H9 (cell line): ENCODE measurements at regions not wholly inside any gene's neighbourhood (a gene's known extent, or its start where the extent isn't known, plus 50 kb on each side); places are given as distances from the start of the nearest gene placed in this dataset.
"Not testable (repeated sequence)": the region's sequence is repeated elsewhere in the genome, so short reads cannot be mapped to it uniquely, and the experiment has no call there.

Source experiments
- DNase-seq: peaks from one replicate; pipeline ENCODE4 v3.0.0-alpha.2; 2017
- H2AFZ ChIP-seq: one replicate; pipeline ENCODE4 v1.6.1; 2013; ENCODE audit warnings: mild to moderate bottlenecking, low read length, control low read depth, moderate library complexity
- H2AK5ac ChIP-seq: 2 replicates; pipeline ENCODE4 v1.6.1; 2013; ENCODE audit warnings: low read length, control low read depth, mixed read lengths; ENCODE audit not compliant: insufficient read length
- H2BK120ac ChIP-seq: one replicate; pipeline ENCODE4 v1.6.1; 2013; ENCODE audit warnings: low read depth, mild to moderate bottlenecking, low read length, control low read depth, inconsistent platforms; ENCODE audit not compliant: poor library complexity, severe bottlenecking
- H2BK12ac ChIP-seq: 2 replicates; pipeline ENCODE4 v1.6.1; 2013; ENCODE audit warnings: low read length, control low read depth, mixed read lengths, low read depth; ENCODE audit not compliant: insufficient read length
- H2BK15ac ChIP-seq: 2 replicates; pipeline ENCODE4 v1.6.1; 2013; ENCODE audit warnings: low read depth, low read length, control low read depth
- H2BK20ac ChIP-seq: one replicate; pipeline ENCODE4 v1.6.1; 2013; ENCODE audit warnings: low read depth, mild to moderate bottlenecking, low read length, control low read depth, inconsistent platforms; ENCODE audit not compliant: poor library complexity, severe bottlenecking
- H2BK5ac ChIP-seq: 2 replicates; pipeline ENCODE4 v1.6.1; 2013; ENCODE audit warnings: low read length, control low read depth, mixed read lengths; ENCODE audit not compliant: insufficient read length
- H3K14ac ChIP-seq: 2 replicates; pipeline ENCODE4 v1.6.1; 2013; ENCODE audit warnings: low read length, control low read depth; ENCODE audit not compliant: insufficient read depth
- H3K18ac ChIP-seq: 2 replicates; pipeline ENCODE4 v1.6.1; 2013; ENCODE audit warnings: low read depth, mild to moderate bottlenecking, mixed read lengths, low read length, control low read depth; ENCODE audit not compliant: insufficient read length
- H3K23ac ChIP-seq: 2 replicates; pipeline ENCODE4 v1.6.1; 2013; ENCODE audit warnings: low read length, control low read depth, mixed read lengths, low read depth; ENCODE audit not compliant: insufficient read length
- H3K23me2 ChIP-seq: 2 replicates; pipeline ENCODE4 v1.6.1; 2013; ENCODE audit warnings: low read depth, mild to moderate bottlenecking, mixed read lengths, low read length, control low read depth; ENCODE audit not compliant: insufficient read length, poor library complexity, severe bottlenecking
- H3K27ac ChIP-seq: 2 replicates; pipeline ENCODE4 v1.5.1; 2013; ENCODE audit warnings: low read length, control low read depth, mixed read lengths, low read depth; ENCODE audit not compliant: insufficient read length
- H3K27me3 ChIP-seq: 2 replicates; pipeline ENCODE4 v1.6.1; 2013; ENCODE audit warnings: low read length, control low read depth, inconsistent platforms; ENCODE audit not compliant: insufficient read depth
- H3K4ac ChIP-seq: 2 replicates; pipeline ENCODE4 v1.6.1; 2013; ENCODE audit warnings: low read depth, mild to moderate bottlenecking, control low read depth, inconsistent platforms, low read length, moderate library complexity
- H3K4me1 ChIP-seq: 2 replicates; pipeline ENCODE4 v1.6.1; 2013; ENCODE audit warnings: low read length, control low read depth, inconsistent platforms; ENCODE audit not compliant: insufficient read depth
- H3K4me2 ChIP-seq: 2 replicates; pipeline ENCODE4 v1.6.1; 2013; ENCODE audit warnings: low read length, control low read depth, mixed read lengths; ENCODE audit not compliant: insufficient read length, insufficient read depth
- H3K56ac ChIP-seq: 2 replicates; pipeline ENCODE4 v1.6.1; 2013; ENCODE audit warnings: low read depth, mild to moderate bottlenecking, mixed read lengths, low read length, control low read depth; ENCODE audit not compliant: insufficient read length
- H3K79me1 ChIP-seq: 2 replicates; pipeline ENCODE4 v1.6.1; 2013; ENCODE audit warnings: low read depth, mild to moderate bottlenecking, moderate library complexity, low read length, control low read depth, inconsistent platforms; ENCODE audit not compliant: insufficient read depth, poor library complexity, severe bottlenecking
- H3K79me2 ChIP-seq: 2 replicates; pipeline ENCODE4 v1.6.1; 2013; ENCODE audit warnings: low read length, control low read depth, inconsistent platforms; ENCODE audit not compliant: insufficient read depth
- H3K9ac ChIP-seq: 2 replicates; pipeline ENCODE4 v1.6.1; 2013; ENCODE audit warnings: low read length, control low read depth, mixed read lengths; ENCODE audit not compliant: insufficient read length; ENCODE audit errors: extremely low read depth
- H3K9me3 ChIP-seq: one replicate; pipeline ENCODE4 v1.6.1; 2013; ENCODE audit warnings: low read depth, low read length, inconsistent platforms; ENCODE audit not compliant: control insufficient read depth
- H3T11ph ChIP-seq: one replicate; pipeline ENCODE4 v1.6.1; 2013; ENCODE audit warnings: mild to moderate bottlenecking, low read length, control low read depth, inconsistent platforms
- H4K20me1 ChIP-seq: one replicate; pipeline ENCODE4 v1.6.1; 2013; ENCODE audit not compliant: control insufficient read depth, insufficient read length, insufficient read depth
- H4K5ac ChIP-seq: 2 replicates; pipeline ENCODE4 v1.6.1; 2013; ENCODE audit warnings: low read depth, mild to moderate bottlenecking, mixed read lengths, low read length, control low read depth; ENCODE audit not compliant: insufficient read length
- H4K8ac ChIP-seq: replicated peaks from 2 replicates; pipeline ENCODE4 v1.6.1; 2013; ENCODE audit warnings: low read length, control low read depth, mixed read lengths, low read depth; ENCODE audit not compliant: insufficient read length
- H4K91ac ChIP-seq: 2 replicates; pipeline ENCODE4 v1.6.1; 2013; ENCODE audit warnings: low read depth, mild to moderate bottlenecking, moderate library complexity, mixed read lengths, low read length, control low read depth; ENCODE audit not compliant: insufficient read length
- H3K27ac Mint-ChIP-seq, 3 experiments: 2 replicates in 2 of 3; 3 replicates in 1 of 3; pipeline ENCODE4 v1.8.0; 2020 to 2021; ENCODE audit warnings: mixed read lengths in 3 of 3, mild to moderate bottlenecking in 1 of 3, moderate library complexity in 1 of 3
- H3K27me3 Mint-ChIP-seq: 2 replicates; pipeline ENCODE4 v1.8.0; 2021; ENCODE audit warnings: low read depth, mild to moderate bottlenecking, moderate library complexity, mixed read lengths
- H3K36me3 Mint-ChIP-seq, 3 experiments: 2 replicates in 2 of 3; 3 replicates in 1 of 3; pipeline ENCODE4 v1.8.0; 2020 to 2021; ENCODE audit warnings: low read depth in 3 of 3, mixed read lengths in 3 of 3; ENCODE audit not compliant: insufficient read depth in 1 of 3
- H3K4me1 Mint-ChIP-seq, 2 experiments: 2 replicates each; pipeline ENCODE4 v1.8.0; 2020; ENCODE audit warnings: mixed read lengths in 2 of 2
- H3K4me3 Mint-ChIP-seq, 2 experiments: 2 replicates in 1 of 2; 3 replicates in 1 of 2; pipeline ENCODE4 v1.8.0; 2020 to 2021; ENCODE audit warnings: mild to moderate bottlenecking in 2 of 2, mixed read lengths in 2 of 2, moderate library complexity in 1 of 2
- H3K9me3 Mint-ChIP-seq, 2 experiments: 2 replicates in 1 of 2; 3 replicates in 1 of 2; pipeline ENCODE4 v1.8.0; 2020; ENCODE audit warnings: mild to moderate bottlenecking in 2 of 2, mixed read lengths in 2 of 2, moderate library complexity in 1 of 2
- WGBS: extraction: QIAGEN DNeasy Blood & Tissue Kit; methylation state at CpG from one replicate; pipeline ENCODE4 v1.1.7; 2013; ENCODE audit warnings: missing lambda C conversion rate, low lambda C conversion rate, mixed read lengths; ENCODE audit not compliant: insufficient read length; ENCODE audit errors: extremely low coverage; 5-methylcytosine and 5-hydroxymethylcytosine counted together
- TF ChIP-seq, protein P1 (sequence below): fragments of 200-600 bp; sonication (generic); conservative IDR thresholded peaks from 3 replicates; pipeline ENCODE4 v1.8.0; 2021; ENCODE audit warnings: antibody characterized with exemption, mild to moderate bottlenecking

DNA sequence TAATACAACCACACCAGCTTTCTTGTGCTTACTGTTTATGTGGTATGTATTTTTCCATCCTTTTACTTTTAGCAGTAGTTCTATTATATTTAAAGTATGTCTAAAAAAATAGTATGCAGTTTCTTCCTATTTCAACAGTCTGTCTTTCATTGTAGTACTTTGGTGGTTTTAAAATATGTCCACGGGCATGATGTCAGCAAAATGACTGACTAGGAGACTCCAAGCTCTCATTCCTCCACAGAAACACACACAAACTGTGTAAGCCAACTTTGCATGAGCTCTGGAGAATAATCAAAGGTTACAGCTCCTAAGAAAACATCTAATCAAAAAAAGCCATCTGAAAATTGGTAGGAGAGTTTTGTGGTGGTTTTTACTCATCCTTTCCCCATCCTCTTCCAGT lies 56.1 kb downstream of the TEX51 start:
- Histone ChIP-seq H4K8ac (no peak overlapping the region), H4K20me1 (no peaks in the 10 kb centered on the region), H3K27me3 (no peaks in the 10 kb centered on the region), H3K27ac (no peak overlapping the region), H3K18ac (no peak overlapping the region), H3K4me2 (no peak overlapping the region), H3K9me3 (no peaks in the 10 kb centered on the region), H2BK5ac (no peak overlapping the region), H3T11ph (no peak overlapping the region), H4K91ac (no peak overlapping the region), H2BK12ac (no peak overlapping the region), H3K23ac (no peak overlapping the region), H3K23me2 (no peaks in the 10 kb centered on the region), H3K56ac (no peak overlapping the region), H3K9ac (no peak overlapping the region), H2BK20ac (no peak overlapping the region), H2BK15ac (no peak overlapping the region), H4K5ac (no peak overlapping the region), H2AFZ (no peak overlapping the region), H3K79me2 (no peaks in the 10 kb centered on the region), H3K4ac (no peak overlapping the region), H2BK120ac (no peak overlapping the region), H3K4me1 (peaks cover 3% of the 10 kb centered on the region; the same call in 1 of the 2 replicates), H2AK5ac (no peak overlapping the region), H3K14ac (no peak overlapping the region), H3K79me1 (no peaks in the 10 kb centered on the region)
- no peak overlapping the region; a peak in 1 of 7 replicates for H3K27ac Mint-ChIP-seq
- H3K4me1 Mint-ChIP-seq: peaks cover 25 to 29% of the 10 kb centered on the region in 2 experiments
- DNase-seq: no peak
- H3K9me3 Mint-ChIP-seq: peaks cover 17% of the 10 kb centered on the region in 2 experiments
- H3K27me3 Mint-ChIP-seq: peaks cover 28% of the 10 kb centered on the region
- TF ChIP-seq, protein P1, sequence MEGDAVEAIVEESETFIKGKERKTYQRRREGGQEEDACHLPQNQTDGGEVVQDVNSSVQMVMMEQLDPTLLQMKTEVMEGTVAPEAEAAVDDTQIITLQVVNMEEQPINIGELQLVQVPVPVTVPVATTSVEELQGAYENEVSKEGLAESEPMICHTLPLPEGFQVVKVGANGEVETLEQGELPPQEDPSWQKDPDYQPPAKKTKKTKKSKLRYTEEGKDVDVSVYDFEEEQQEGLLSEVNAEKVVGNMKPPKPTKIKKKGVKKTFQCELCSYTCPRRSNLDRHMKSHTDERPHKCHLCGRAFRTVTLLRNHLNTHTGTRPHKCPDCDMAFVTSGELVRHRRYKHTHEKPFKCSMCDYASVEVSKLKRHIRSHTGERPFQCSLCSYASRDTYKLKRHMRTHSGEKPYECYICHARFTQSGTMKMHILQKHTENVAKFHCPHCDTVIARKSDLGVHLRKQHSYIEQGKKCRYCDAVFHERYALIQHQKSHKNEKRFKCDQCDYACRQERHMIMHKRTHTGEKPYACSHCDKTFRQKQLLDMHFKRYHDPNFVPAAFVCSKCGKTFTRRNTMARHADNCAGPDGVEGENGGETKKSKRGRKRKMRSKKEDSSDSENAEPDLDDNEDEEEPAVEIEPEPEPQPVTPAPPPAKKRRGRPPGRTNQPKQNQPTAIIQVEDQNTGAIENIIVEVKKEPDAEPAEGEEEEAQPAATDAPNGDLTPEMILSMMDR: no peak
- no peak overlapping the region for H3K4me3 Mint-ChIP-seq
- peaks cover 2 to 9% (median 4%) of the 10 kb centered on the region in 3 experiments; a peak in 4 of 7 replicates for H3K36me3 Mint-ChIP-seq
- no CpG with 5 or more reads among the region's 1 CpG for WGBS

DNA sequence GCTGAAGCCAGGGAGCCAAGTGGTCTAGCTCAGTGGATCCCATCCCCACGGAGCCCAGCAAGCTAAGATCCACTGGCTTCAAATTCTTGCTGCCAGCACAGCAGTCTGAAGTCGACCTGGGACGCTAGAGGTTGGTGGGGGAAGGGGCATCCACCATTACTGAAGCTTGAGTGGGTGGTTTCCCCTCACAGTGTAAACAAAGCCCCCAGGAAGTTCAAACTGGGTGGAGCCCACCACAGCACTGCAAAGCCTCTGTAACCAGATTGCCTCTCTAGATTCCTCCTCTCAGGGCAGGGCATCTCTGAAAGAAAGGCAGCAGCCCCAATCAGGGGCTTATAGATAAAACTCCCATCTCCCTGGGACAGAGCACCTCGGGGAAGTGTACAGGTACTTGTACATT lies 58.1 kb downstream of the TEX51 start:
- H3K9me3 ChIP-seq, H2BK20ac ChIP-seq, H2BK5ac ChIP-seq, H3K4me3 Mint-ChIP-seq, H3K23me2 ChIP-seq, H2BK120ac ChIP-seq, H3K14ac ChIP-seq, H4K8ac ChIP-seq, H3T11ph ChIP-seq, H3K9ac ChIP-seq, H2BK12ac ChIP-seq, H3K23ac ChIP-seq, H2BK15ac ChIP-seq, H4K5ac ChIP-seq, H3K79me1 ChIP-seq, H4K20me1 ChIP-seq, H3K79me2 ChIP-seq, DNase-seq, H3K27ac Mint-ChIP-seq, H2AK5ac ChIP-seq, H4K91ac ChIP-seq, H3K27ac ChIP-seq, H3K4me2 ChIP-seq, H3K4me1 ChIP-seq, H3K4ac ChIP-seq, H3K56ac ChIP-seq, H3K18ac ChIP-seq, H2AFZ ChIP-seq, H3K27me3 ChIP-seq: not testable (repeated sequence)
- no CpG with 5 or more reads among the region's 4 CpGs for WGBS
- peaks cover 25 to 29% of the 10 kb centered on the region in 2 experiments for H3K4me1 Mint-ChIP-seq
- peaks cover 27 to 30% of the 10 kb centered on the region in 2 experiments for H3K9me3 Mint-ChIP-seq
- H3K36me3 Mint-ChIP-seq: peaks cover 2 to 21% (median 4%) of the 10 kb centered on the region in 3 experiments; a peak in 5 of 7 replicates
- peaks cover 27% of the 10 kb centered on the region for H3K27me3 Mint-ChIP-seq
